WTC11 (cell line): ENCODE measurements at regions not wholly inside any gene's neighbourhood (a gene's known extent, or its start where the extent isn't known, plus 50 kb on each side); places are given as distances from the start of the nearest gene placed in this dataset.

Experiments used
- FOXK1 ChIP-seq: sonication (generic); formaldehyde crosslinking; IDR thresholded peaks from 2 replicates; pipeline ENCODE4 v1.8.0; 2022; ENCODE audit warnings: mild to moderate bottlenecking, moderate library complexity, missing genetic modification reagents
- MLX ChIP-seq: sonication (generic); formaldehyde crosslinking; IDR thresholded peaks from 2 replicates; pipeline ENCODE4 v1.8.1; 2023; ENCODE audit warnings: mild to moderate bottlenecking, missing genetic modification reagents, moderate library complexity

DNA sequence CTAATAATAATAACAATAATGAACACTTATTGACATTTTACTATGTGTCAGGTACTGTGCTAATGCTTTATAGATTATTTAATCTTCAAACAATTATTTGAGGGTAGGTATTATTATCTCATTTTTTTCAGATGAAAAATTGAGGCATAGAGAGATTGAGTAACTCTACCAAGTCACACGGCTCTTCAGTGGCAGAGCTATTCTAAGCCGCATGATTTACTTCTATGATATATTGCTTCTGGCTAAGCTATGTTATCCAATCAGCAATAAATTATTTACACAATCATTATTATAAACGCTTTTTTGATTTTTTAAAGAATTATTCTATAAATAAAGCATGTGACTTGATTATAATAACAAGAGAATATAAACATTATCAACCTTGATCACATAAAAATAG lies 80.0 kb downstream of the TMEM30B start:
- TF ChIP-seq FOXK1, result no peak
- no peak for TF ChIP-seq MLX (CRISPR knock-in tag)
